Suprapubic skin (tissue), 4 donors: ENCODE measurements at regions not wholly inside any gene's neighbourhood (a gene's known extent, or its start where the extent isn't known, plus 50 kb on each side); places are given as distances from the start of the nearest gene placed in this dataset.

Experiments used
- DNase-seq, 2 donors: peaks; one replicate each; pipeline ENCODE4 v3.0.0-alpha.2; 2019; ENCODE audit warnings: low spot score in 2 of 2
- H3K27ac ChIP-seq: fragments of 200-600 bp; sonication (generic); one replicate; pipeline ENCODE4 v1.5.1; 2019
- H3K27me3 ChIP-seq: fragments of 200-600 bp; sonication (generic); one replicate; pipeline ENCODE4 v1.5.1; 2019
- H3K36me3 ChIP-seq: fragments of 200-600 bp; sonication (generic); one replicate; pipeline ENCODE4 v1.5.1; 2019
- H3K4me1 ChIP-seq: fragments of 200-600 bp; sonication (generic); one replicate; pipeline ENCODE4 v1.5.1; 2019
- H3K4me3 ChIP-seq: fragments of 200-600 bp; sonication (generic); one replicate; pipeline ENCODE4 v1.5.1; 2019; ENCODE audit warnings: mild to moderate bottlenecking
- H3K9me3 ChIP-seq: fragments of 200-600 bp; sonication (generic); one replicate; pipeline ENCODE4 v1.5.1; 2019
- CTCF ChIP-seq, 2 donors: fragments of 200-600 bp in 1 of 2; fragments of 450-650 bp in 1 of 2; sonication (generic) in 1 of 2; IDR thresholded peaks; one replicate each; pipeline ENCODE4 v1.5.1; 2016 to 2019; ENCODE audit warnings: antibody characterized with exemption in 2 of 2, mild to moderate bottlenecking in 1 of 2, moderate library complexity in 1 of 2
- EP300 ChIP-seq: sonication (generic); formaldehyde crosslinking; IDR thresholded peaks from one replicate; pipeline ENCODE4 v1.6.1; 2017; ENCODE audit warnings: antibody characterized with exemption
- POLR2A ChIP-seq, 2 donors: fragments of 450-650 bp; IDR thresholded peaks; one replicate each; pipeline ENCODE4 v1.6.1; 2017; ENCODE audit warnings: antibody characterized with exemption in 2 of 2, mild to moderate bottlenecking in 2 of 2, moderate library complexity in 2 of 2
- POLR2AphosphoS5 ChIP-seq, 3 donors: sonication (generic); formaldehyde crosslinking; IDR thresholded peaks; one replicate each; pipeline ENCODE4 v1.6.1; 2017; ENCODE audit warnings: antibody characterized with exemption in 3 of 3
- WGBS: methylation state at CpG from one replicate; pipeline ENCODE4 v1.1.5; 2018; 5-methylcytosine and 5-hydroxymethylcytosine counted together

GRCh38 chr2:5442736-5443135 is 249.4 kb upstream of the SOX11 start:
- DNase-seq: no peak
- no peaks in the 10 kb centered on the region for H3K27me3 ChIP-seq
- no peaks in the 10 kb centered on the region for H3K9me3 ChIP-seq
- WGBS: 61% methylated on average over 9 of the region's 9 CpGs
- H3K27ac ChIP-seq: no peak overlapping the region
- TF ChIP-seq EP300: no peak
- no peak for TF ChIP-seq CTCF (IDR thresholded peaks at IDR 0.05)
- TF ChIP-seq POLR2A (IDR thresholded peaks at IDR 0.05): no peak
- TF ChIP-seq POLR2AphosphoS5 (IDR thresholded peaks at IDR 0.05): no peak
- H3K36me3 ChIP-seq: no peaks in the 10 kb centered on the region
- no peak overlapping the region for H3K4me3 ChIP-seq
- no peaks in the 10 kb centered on the region for H3K4me1 ChIP-seq

GRCh38 chr2:5444168-5444567 is 248.0 kb upstream of the SOX11 start:
- DNase-seq: no peak
- Histone ChIP-seq H3K9me3 (peaks cover 2% of the 10 kb centered on the region), H3K4me3 (no peak overlapping the region), H3K4me1 (no peaks in the 10 kb centered on the region), H3K36me3 (no peaks in the 10 kb centered on the region), H3K27ac (no peak overlapping the region), H3K27me3 (no peaks in the 10 kb centered on the region)
- TF ChIP-seq EP300: no peak
- TF ChIP-seq CTCF (IDR thresholded peaks at IDR 0.05): no peak
- TF ChIP-seq POLR2A (IDR thresholded peaks at IDR 0.05): no peak
- TF ChIP-seq POLR2AphosphoS5 (IDR thresholded peaks at IDR 0.05): no peak
- 94% methylated on average over 16 of the region's 16 CpGs for WGBS

- Histone ChIP-seq H3K4me3 (no peak overlapping the region), H3K27me3 (no peaks in the 10 kb centered on the region), H3K9me3 (peaks cover 3% of the 10 kb centered on the region), H3K27ac (no peak overlapping the region), H3K4me1 (no peaks in the 10 kb centered on the region), H3K36me3 (no peaks in the 10 kb centered on the region)
- 88% methylated on average over 4 of the region's 4 CpGs for WGBS
- no peak for TF ChIP-seq POLR2AphosphoS5 (IDR thresholded peaks at IDR 0.05)
- TF ChIP-seq POLR2A (IDR thresholded peaks at IDR 0.05): no peak
- TF ChIP-seq CTCF (IDR thresholded peaks at IDR 0.05): no peak
- no peak for DNase-seq
Observed at GRCh38 chr2:5444854-5445253, 247.3 kb upstream of the SOX11 start.

- no peaks in the 10 kb centered on the region for H3K36me3 ChIP-seq
Observed at GRCh38 chr2:5449867-5450266, 242.3 kb upstream of the SOX11 start.

More at GRCh38 chr2:5449867-5450266, 242.3 kb upstream of the SOX11 start:
- TF ChIP-seq CTCF (IDR thresholded peaks at IDR 0.05) (no peak), POLR2A (IDR thresholded peaks at IDR 0.05) (no peak), EP300 (no peak), POLR2AphosphoS5 (IDR thresholded peaks at IDR 0.05) (no peak)
- Histone ChIP-seq H3K4me3 (no peak overlapping the region), H3K4me1 (no peaks in the 10 kb centered on the region), H3K27me3 (no peaks in the 10 kb centered on the region), H3K27ac (no peak overlapping the region), H3K9me3 (peaks cover 3% of the 10 kb centered on the region)
- DNase-seq: no peak
